ENCODE measurements at regions not wholly inside any gene's neighbourhood (a gene's known extent, or its start where the extent isn't known, plus 50 kb on each side); places are given as distances from the start of the nearest gene placed in this dataset.

GRCh38 chr9:108441726-108442125, 414.1 kb downstream of the ACTL7B start:
- H3K4me3 ChIP-seq, result no peak overlapping the region
- peaks cover 0 to 4% (median 0%) of the 10 kb centered on the region in 4 donors for H3K4me1 ChIP-seq
- H3K9me3 ChIP-seq, result no peaks in the 10 kb centered on the region
- no peak for TF ChIP-seq POLR2A (IDR thresholded peaks at IDR 0.05)
- TF ChIP-seq CTCF (IDR thresholded peaks at IDR 0.05), result no peak
- no peaks in the 10 kb centered on the region for H3K27me3 ChIP-seq
- DNase-seq, result no peak
- no peaks in the 10 kb centered on the region for H3K36me3 ChIP-seq
- no peak overlapping the region for H3K27ac ChIP-seq

GRCh38 chr9:108441251-108441650, 414.5 kb downstream of the ACTL7B start:
- Histone ChIP-seq H3K27me3 (no peaks in the 10 kb centered on the region), H3K36me3 (no peaks in the 10 kb centered on the region), H3K4me1 (peaks cover 0 to 4% (median 0%) of the 10 kb centered on the region in 4 donors), H3K4me3 (no peak overlapping the region), H3K9me3 (no peaks in the 10 kb centered on the region), H3K27ac (no peak overlapping the region)
- DNase-seq, result no peak
- TF ChIP-seq POLR2A (IDR thresholded peaks at IDR 0.05) (no peak), CTCF (IDR thresholded peaks at IDR 0.05) (no peak)

GRCh38 chr9:108439947-108440346, 415.8 kb downstream of the ACTL7B start:
- Histone ChIP-seq H3K4me1 (peaks cover 0 to 4% (median 0%) of the 10 kb centered on the region in 4 donors), H3K4me3 (no peak overlapping the region), H3K36me3 (no peaks in the 10 kb centered on the region), H3K27me3 (no peaks in the 10 kb centered on the region), H3K9me3 (no peaks in the 10 kb centered on the region), H3K27ac (no peak overlapping the region)
- no peak for TF ChIP-seq POLR2A (IDR thresholded peaks at IDR 0.05)
- no peak for TF ChIP-seq CTCF (IDR thresholded peaks at IDR 0.05)
- DNase-seq, result no peak

GRCh38 chr9:108437656-108438055, 418.1 kb downstream of the ACTL7B start:
- no peaks in the 10 kb centered on the region for H3K9me3 ChIP-seq
- H3K4me3 ChIP-seq, result no peak overlapping the region
- H3K4me1 ChIP-seq, result no peaks in the 10 kb centered on the region
- H3K27me3 ChIP-seq, result no peaks in the 10 kb centered on the region
- TF ChIP-seq CTCF (IDR thresholded peaks at IDR 0.05), result no peak
- TF ChIP-seq POLR2A (IDR thresholded peaks at IDR 0.05), result no peak
- H3K27ac ChIP-seq, result no peak overlapping the region
- DNase-seq, result no peak
- H3K36me3 ChIP-seq, result no peaks in the 10 kb centered on the region

- H3K4me3 ChIP-seq, result no peak overlapping the region
- H3K27ac ChIP-seq, result no peak overlapping the region
- no peaks in the 10 kb centered on the region for H3K27me3 ChIP-seq
- no peak for TF ChIP-seq POLR2A (IDR thresholded peaks at IDR 0.05)
- no peak for TF ChIP-seq CTCF (IDR thresholded peaks at IDR 0.05)
- H3K36me3 ChIP-seq, result no peaks in the 10 kb centered on the region
- no peaks in the 10 kb centered on the region for H3K4me1 ChIP-seq
- DNase-seq, result no peak
- H3K9me3 ChIP-seq, result no peaks in the 10 kb centered on the region
These were observed 419.3 kb downstream of the ACTL7B start for GRCh38 chr9:108436448-108436847.

- TF ChIP-seq POLR2A (IDR thresholded peaks at IDR 0.05) (no peak), CTCF (IDR thresholded peaks at IDR 0.05) (no peak)
- Histone ChIP-seq H3K27me3 (no peaks in the 10 kb centered on the region), H3K27ac (no peak overlapping the region)
These were observed 421.3 kb downstream of the ACTL7B start for GRCh38 chr9:108434502-108434901.

More at GRCh38 chr9:108434502-108434901, 421.3 kb downstream of the ACTL7B start:
- DNase-seq, result no peak
- H3K4me1 ChIP-seq, result no peaks in the 10 kb centered on the region
- H3K4me3 ChIP-seq, result no peak overlapping the region
- H3K9me3 ChIP-seq, result peaks cover 0 to 8% (median 0%) of the 10 kb centered on the region in 4 donors
- H3K36me3 ChIP-seq, result no peaks in the 10 kb centered on the region
